GM12892 (cell line): ENCODE measurements at regions not wholly inside any gene's neighbourhood (a gene's known extent, or its start where the extent isn't known, plus 50 kb on each side); places are given as distances from the start of the nearest gene placed in this dataset.

Source experiments
- POLR2A ChIP-seq: IDR thresholded peaks from 2 replicates; pipeline ENCODE4 v1.6.1; 2011; ENCODE audit warnings: low read depth, low read length, control low read depth
- POLR2AphosphoS5 ChIP-seq: IDR thresholded peaks from 2 replicates; pipeline ENCODE4 v1.6.1; 2011; ENCODE audit warnings: low read depth, low read length, control low read depth
- TAF1 ChIP-seq: IDR thresholded peaks from 2 replicates; pipeline ENCODE4 v1.6.1; 2011; ENCODE audit warnings: low read depth, mild to moderate bottlenecking, control low read depth, low read length, borderline replicate concordance

- TF ChIP-seq POLR2A (no peak), TAF1 (no peak), POLR2AphosphoS5 (no peak)
These were observed 270.2 kb upstream of the TMPRSS15 start for GRCh38 chr21:18673789-18674188.
